SJSA1 (cell line): ENCODE measurements at regions not wholly inside any gene's neighbourhood (a gene's known extent, or its start where the extent isn't known, plus 50 kb on each side); places are given as distances from the start of the nearest gene placed in this dataset.
"Not testable (repeated sequence)": the region's sequence is repeated elsewhere in the genome, so short reads cannot be mapped to it uniquely, and the experiment has no call there.

Experiments used
- DNase-seq, 2 experiments: peaks; one replicate each; pipeline ENCODE4 v3.0.0-alpha.2; 2015 to 2020; ENCODE audit warnings: low spot score in 2 of 2, low read depth in 1 of 2
- H3K27ac ChIP-seq: fragments of 250-450 bp; sonication (Bioruptor Pico); 2 replicates; pipeline ENCODE4 v1.5.1; 2020; ENCODE audit warnings: mild to moderate bottlenecking, moderate library complexity
- H3K27me3 ChIP-seq: fragments of 250-450 bp; sonication (Bioruptor Pico); replicated peaks from 2 replicates; pipeline ENCODE4 v1.5.1; 2020; ENCODE audit warnings: mild to moderate bottlenecking, moderate library complexity
- H3K36me3 ChIP-seq: fragments of 250-450 bp; sonication (Bioruptor Pico); 2 replicates; pipeline ENCODE4 v1.5.1; 2020; ENCODE audit warnings: mild to moderate bottlenecking
- H3K4me1 ChIP-seq: fragments of 250-450 bp; sonication (Bioruptor Pico); replicated peaks from 2 replicates; pipeline ENCODE4 v1.6.1; 2021; ENCODE audit warnings: mild to moderate bottlenecking
- H3K4me3 ChIP-seq: fragments of 250-450 bp; sonication (Bioruptor Pico); 2 replicates; pipeline ENCODE4 v1.5.1; 2020; ENCODE audit warnings: mild to moderate bottlenecking
- H3K9me3 ChIP-seq: fragments of 250-450 bp; sonication (Bioruptor Pico); replicated peaks from 2 replicates; pipeline ENCODE4 v1.5.1; 2020; ENCODE audit warnings: mild to moderate bottlenecking

DNA sequence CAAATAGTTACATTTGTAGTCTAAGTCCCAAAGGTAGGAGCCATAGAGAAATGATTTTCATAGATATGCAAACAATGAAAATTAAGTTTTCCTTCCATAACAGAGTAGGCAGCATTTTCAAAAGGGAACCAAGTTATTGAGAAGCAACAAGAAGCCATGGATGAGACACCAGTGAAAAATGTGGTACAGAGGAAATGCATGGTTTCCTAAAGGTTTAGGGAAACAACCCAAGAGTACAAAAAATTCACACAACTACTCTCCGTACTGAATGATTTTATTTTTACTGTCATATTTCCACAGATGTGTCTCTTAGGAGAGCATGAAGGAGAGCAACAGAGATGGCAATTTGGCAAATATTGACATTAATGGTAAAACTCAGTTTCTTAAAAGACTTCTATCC lies 1408.9 kb upstream of the PCDH7 start:
- no peak overlapping the region for H3K4me3 ChIP-seq
- H3K27me3 ChIP-seq = no peaks in the 10 kb centered on the region
- H3K4me1 ChIP-seq = no peaks in the 10 kb centered on the region
- no peaks in the 10 kb centered on the region for H3K9me3 ChIP-seq
- no peak for DNase-seq
- H3K36me3 ChIP-seq = no peaks in the 10 kb centered on the region
- no peak overlapping the region for H3K27ac ChIP-seq

DNA sequence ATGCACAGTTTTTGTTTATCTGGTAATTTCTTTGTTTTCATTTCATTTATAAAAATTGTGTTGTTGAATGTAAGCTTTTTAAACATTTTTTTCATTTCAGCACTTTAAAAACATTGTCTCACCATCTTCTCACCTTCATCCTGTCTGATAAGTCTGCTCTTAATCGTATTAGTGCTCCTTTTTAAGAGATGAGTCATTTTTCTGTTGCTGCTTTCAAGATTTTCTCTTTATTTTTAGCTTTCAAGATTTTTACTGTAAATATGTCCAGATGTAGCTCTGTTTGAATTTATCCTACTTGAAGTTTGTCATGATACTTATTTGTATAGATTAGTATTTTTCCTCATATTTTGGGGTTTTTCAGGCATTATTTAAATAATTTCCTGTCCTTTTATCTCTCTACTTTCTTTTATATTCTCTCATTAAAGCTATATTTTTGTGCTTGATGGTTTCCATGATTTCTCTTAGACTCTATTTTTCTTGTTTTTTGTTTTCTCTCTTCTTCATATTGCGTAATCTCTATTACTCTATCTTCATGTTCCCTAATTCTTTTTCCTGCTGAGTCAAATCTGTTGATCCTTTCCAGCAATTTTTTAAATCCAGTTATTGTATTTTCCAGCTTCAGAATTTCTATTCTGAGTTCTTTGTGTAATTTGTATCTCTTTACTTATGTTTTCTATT lies 1400.4 kb upstream of the PCDH7 start:
- Histone ChIP-seq H3K4me1 (no peaks in the 10 kb centered on the region), H3K27me3 (no peaks in the 10 kb centered on the region), H3K27ac (no peak overlapping the region), H3K36me3 (no peaks in the 10 kb centered on the region), H3K9me3 (no peaks in the 10 kb centered on the region), H3K4me3 (no peak overlapping the region)
- DNase-seq = no peak

DNA sequence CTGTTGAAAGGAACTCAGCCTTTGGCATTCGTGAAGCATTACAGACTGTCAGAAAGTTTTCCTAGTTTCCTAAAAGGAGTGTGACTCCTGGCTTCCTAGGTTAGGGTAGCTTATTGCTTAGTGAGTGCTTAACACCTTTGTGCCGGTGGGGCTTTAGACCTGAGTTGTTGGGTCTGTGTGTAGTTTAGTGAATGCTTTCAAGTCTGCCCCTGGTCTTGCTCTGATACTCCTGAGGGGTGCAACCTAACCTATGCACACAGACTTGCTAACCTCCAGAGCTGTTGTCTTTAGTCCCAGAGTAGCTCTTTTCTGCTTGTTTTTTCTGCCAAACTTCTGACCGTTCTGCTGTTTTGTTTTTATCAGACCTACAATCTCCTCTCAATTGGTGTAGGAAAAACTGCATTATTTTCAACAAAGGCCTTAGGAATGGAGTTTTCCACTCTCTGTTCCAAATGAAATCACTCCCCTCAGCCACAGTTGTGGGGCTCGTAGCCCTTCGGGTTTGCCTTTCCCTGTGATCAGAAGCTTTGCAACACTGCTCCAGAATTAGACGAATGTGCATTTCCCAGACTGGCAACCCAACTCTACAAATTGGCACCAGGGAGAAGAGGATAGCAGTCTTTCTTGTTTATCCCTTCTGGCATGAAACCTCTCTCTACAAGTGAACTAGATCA lies 1399.1 kb upstream of the PCDH7 start:
- no peaks in the 10 kb centered on the region for H3K4me1 ChIP-seq
- no peak overlapping the region for H3K4me3 ChIP-seq
- H3K27me3 ChIP-seq = no peaks in the 10 kb centered on the region
- H3K27ac ChIP-seq = no peak overlapping the region
- H3K36me3 ChIP-seq = no peaks in the 10 kb centered on the region
- H3K9me3 ChIP-seq = no peaks in the 10 kb centered on the region
- no peak for DNase-seq

GRCh38 chr4:29326004-29326403 lies 1394.2 kb upstream of the PCDH7 start:
- Histone ChIP-seq H3K9me3 (no peaks in the 10 kb centered on the region), H3K4me3 (no peak overlapping the region), H3K27me3 (no peaks in the 10 kb centered on the region), H3K4me1 (no peaks in the 10 kb centered on the region), H3K36me3 (no peaks in the 10 kb centered on the region), H3K27ac (no peak overlapping the region)
- DNase-seq = no peak

GRCh38 chr4:29326816-29327215 lies 1393.4 kb upstream of the PCDH7 start:
- H3K4me3 ChIP-seq = no peak overlapping the region
- no peak overlapping the region for H3K27ac ChIP-seq
- H3K9me3 ChIP-seq = no peaks in the 10 kb centered on the region
- H3K27me3 ChIP-seq = no peaks in the 10 kb centered on the region
- H3K36me3 ChIP-seq = no peaks in the 10 kb centered on the region
- DNase-seq = no peak
- H3K4me1 ChIP-seq = no peaks in the 10 kb centered on the region

DNA sequence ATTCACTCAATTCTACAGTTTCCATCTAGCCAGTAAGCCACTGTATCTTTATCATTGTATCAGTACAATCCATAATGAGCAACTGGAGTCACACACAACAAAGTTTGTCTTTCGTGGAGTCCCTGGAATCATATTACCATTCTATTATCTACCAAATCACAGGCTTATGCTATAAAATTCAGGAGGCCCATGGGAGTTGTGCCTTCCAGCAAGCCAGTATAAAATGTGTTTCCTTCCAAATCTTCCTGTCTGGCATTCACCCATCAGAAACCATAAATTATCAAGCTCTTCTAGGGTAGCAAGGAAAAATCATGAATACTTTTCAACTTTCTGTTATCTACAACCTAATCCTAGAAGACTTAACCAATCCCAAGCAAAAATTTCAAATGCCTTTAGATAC lies 1383.3 kb upstream of the PCDH7 start:
- DNase-seq = no peak
- no peaks in the 10 kb centered on the region for H3K9me3 ChIP-seq
- no peak overlapping the region for H3K27ac ChIP-seq
- no peaks in the 10 kb centered on the region for H3K4me1 ChIP-seq
- H3K4me3 ChIP-seq = no peak overlapping the region
- no peaks in the 10 kb centered on the region for H3K27me3 ChIP-seq
- no peaks in the 10 kb centered on the region for H3K36me3 ChIP-seq

GRCh38 chr4:29372971-29373370 lies 1347.2 kb upstream of the PCDH7 start:
- Histone ChIP-seq H3K4me1 (no peaks in the 10 kb centered on the region), H3K27me3 (no peaks in the 10 kb centered on the region), H3K9me3 (no peaks in the 10 kb centered on the region), H3K27ac (no peak overlapping the region), H3K4me3 (no peak overlapping the region), H3K36me3 (no peaks in the 10 kb centered on the region)
- no peak for DNase-seq

- no peak for DNase-seq
- H3K27ac ChIP-seq = no peak overlapping the region
- H3K36me3 ChIP-seq = no peaks in the 10 kb centered on the region
- H3K9me3 ChIP-seq = no peaks in the 10 kb centered on the region
- H3K4me3 ChIP-seq = no peak overlapping the region
- H3K27me3 ChIP-seq = no peaks in the 10 kb centered on the region
- no peaks in the 10 kb centered on the region for H3K4me1 ChIP-seq
These were observed 1344.5 kb upstream of the PCDH7 start for GRCh38 chr4:29375716-29376115.

GRCh38 chr4:29378237-29378636 lies 1341.9 kb upstream of the PCDH7 start:
- not testable (repeated sequence) for H3K27ac ChIP-seq, H3K27me3 ChIP-seq, H3K4me1 ChIP-seq, DNase-seq, H3K4me3 ChIP-seq, H3K36me3 ChIP-seq, H3K9me3 ChIP-seq

DNA sequence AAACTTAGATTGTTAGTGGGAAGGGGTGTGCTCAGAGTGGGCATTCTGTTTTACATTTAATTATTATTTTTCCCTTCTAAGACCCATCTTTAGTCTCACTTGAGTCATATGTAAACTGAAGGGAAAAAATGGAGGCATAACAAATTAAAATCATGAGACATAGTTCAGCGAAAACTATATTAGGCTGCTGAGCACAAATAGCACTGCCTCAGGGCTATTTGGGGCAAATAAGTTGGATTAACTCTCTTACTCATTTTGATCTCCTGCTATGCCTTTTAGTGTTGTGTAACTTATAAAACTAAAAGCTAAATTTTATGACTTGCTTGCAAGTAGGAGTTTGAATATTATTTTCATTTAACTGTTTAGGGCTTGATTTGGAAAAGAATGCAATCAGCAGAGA lies 1329.2 kb upstream of the PCDH7 start:
- Histone ChIP-seq H3K27me3 (no peaks in the 10 kb centered on the region), H3K27ac (no peak overlapping the region), H3K9me3 (no peaks in the 10 kb centered on the region), H3K4me1 (no peaks in the 10 kb centered on the region), H3K36me3 (no peaks in the 10 kb centered on the region), H3K4me3 (no peak overlapping the region)
- DNase-seq = no peak

DNA sequence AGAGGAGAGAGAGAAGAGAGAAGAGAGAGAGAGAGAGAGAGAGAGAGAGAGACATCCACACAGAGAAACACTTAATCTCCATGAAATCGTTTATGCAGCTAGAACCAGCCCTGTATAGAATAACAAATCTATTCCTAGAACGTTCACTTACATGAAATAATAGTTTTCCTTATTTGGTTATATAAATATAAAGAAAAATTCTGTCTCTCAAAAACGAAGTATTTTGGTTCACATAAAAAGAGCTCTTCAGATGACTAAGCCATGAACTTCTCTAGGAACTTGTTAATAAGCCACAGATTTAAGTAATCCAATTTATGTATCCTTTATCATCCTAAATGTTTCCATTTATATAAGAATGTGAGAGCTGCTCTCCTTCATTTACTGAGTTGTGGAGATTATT lies 1315.1 kb upstream of the PCDH7 start:
- Histone ChIP-seq H3K4me3 (no peak overlapping the region), H3K9me3 (no peaks in the 10 kb centered on the region), H3K36me3 (no peaks in the 10 kb centered on the region), H3K27me3 (no peaks in the 10 kb centered on the region), H3K4me1 (no peaks in the 10 kb centered on the region), H3K27ac (no peak overlapping the region)
- no peak for DNase-seq

DNA sequence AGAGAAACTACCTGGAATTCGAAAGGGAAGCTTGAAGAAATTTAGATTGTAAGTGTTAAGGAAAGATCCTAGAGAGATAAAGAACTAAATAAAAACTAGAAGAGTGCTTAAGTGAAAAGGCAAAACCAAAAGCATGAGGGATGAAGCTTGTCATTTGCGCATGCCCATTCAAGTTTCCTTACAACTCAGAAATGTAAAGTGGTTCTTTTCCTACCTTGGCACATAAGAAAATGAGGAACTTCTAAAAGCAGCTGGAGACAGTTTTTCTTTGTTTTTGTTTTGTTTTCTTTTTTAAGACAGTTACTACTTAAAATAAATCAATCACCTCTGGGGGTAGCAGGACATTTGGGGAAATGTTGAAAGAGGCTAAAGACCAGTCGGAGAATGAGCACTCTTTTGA lies 1304.4 kb upstream of the PCDH7 start:
- no peak for DNase-seq
- H3K27me3 ChIP-seq = no peaks in the 10 kb centered on the region
- no peak overlapping the region for H3K27ac ChIP-seq
- no peak overlapping the region for H3K4me3 ChIP-seq
- no peaks in the 10 kb centered on the region for H3K9me3 ChIP-seq
- no peaks in the 10 kb centered on the region for H3K36me3 ChIP-seq
- H3K4me1 ChIP-seq = no peaks in the 10 kb centered on the region

DNA sequence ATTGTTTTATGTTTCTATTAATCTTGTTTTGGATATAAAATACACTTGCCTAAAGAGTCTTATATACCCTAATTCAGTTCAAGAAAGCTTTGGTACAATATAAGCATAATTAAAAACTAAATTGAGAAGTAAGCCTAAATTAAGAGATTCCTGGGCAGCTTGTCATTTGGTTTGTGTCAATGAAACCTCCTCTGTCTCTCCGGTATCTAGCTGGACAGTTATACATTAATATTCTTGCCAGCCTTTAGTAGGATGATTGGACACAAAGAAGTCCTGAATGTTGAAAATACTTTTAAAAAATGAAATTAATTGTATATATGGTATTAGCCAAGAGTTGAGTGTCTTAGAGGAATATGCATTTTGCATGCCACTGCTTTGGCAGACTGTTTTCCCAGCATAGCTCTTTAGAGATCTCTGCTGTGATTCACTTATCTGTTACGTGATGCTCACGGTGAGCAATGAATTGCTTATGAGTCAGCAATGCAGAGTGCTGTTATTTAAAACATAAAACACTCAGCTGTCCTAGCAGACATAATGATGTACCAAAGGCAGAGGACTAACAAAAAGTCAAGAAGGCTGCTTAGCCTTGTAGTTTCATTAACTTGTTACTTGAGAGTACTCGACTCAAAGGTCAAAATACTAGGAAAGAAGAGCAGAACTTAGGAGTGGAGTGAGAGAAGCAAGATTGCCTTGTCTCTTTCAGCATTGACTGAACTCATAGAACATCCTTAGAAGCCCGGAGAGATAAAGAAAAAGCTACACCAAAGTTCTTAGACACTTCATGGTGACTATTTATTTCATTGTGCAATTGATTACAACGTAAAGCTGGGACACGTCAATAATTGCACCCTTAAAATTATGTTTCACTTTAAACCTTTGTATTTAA lies 1296.1 kb upstream of the PCDH7 start:
- Histone ChIP-seq H3K4me3 (no peak overlapping the region), H3K9me3 (no peaks in the 10 kb centered on the region), H3K27ac (no peak overlapping the region)

GRCh38 chr4:29453303-29453820 lies 1266.8 kb upstream of the PCDH7 start:
- no peak for DNase-seq
- Histone ChIP-seq H3K4me3 (no peak overlapping the region), H3K9me3 (no peaks in the 10 kb centered on the region), H3K27me3 (no peaks in the 10 kb centered on the region), H3K36me3 (no peaks in the 10 kb centered on the region), H3K27ac (no peak overlapping the region), H3K4me1 (no peaks in the 10 kb centered on the region)

More for the DNA sequence above, 1296.1 kb upstream of the PCDH7 start:
- DNase-seq = no peak
- no peaks in the 10 kb centered on the region for H3K4me1 ChIP-seq
- no peaks in the 10 kb centered on the region for H3K27me3 ChIP-seq
- H3K36me3 ChIP-seq = no peaks in the 10 kb centered on the region
